Naive thymus-derived CD4-positive, alpha-beta T cell (primary cell): ENCODE measurements at regions not wholly inside any gene's neighbourhood (a gene's known extent, or its start where the extent isn't known, plus 50 kb on each side); places are given as distances from the start of the nearest gene placed in this dataset.

Experiments used
- ATAC-seq: fragments of 150-1000 bp; cut with Tn5 transposase; 2 replicates; pipeline ENCODE4 v1.10.0; 2021; ENCODE audit warnings: mild to moderate bottlenecking, moderate library complexity
- CTCF ChIA-PET: fragments of 350-600 bp; sonication (Branson Sonifier 250); formaldehyde crosslinking; loops from one replicate; lab custom pipeline; 2021; ENCODE audit warnings: antibody characterized with exemption; lab: Charles Lee
- POLR2A ChIA-PET: fragments of 350-600 bp; sonication (Branson Sonifier 250); formaldehyde crosslinking; loops from one replicate; lab custom pipeline; 2021; ENCODE audit warnings: antibody characterized with exemption, inconsistent platforms; lab: Charles Lee
- DNase-seq, 9 donors: peaks; one replicate each; pipeline versions ENCODE4 v3.0.0 to v3.0.0-alpha.2; 2020 to 2022; ENCODE audit warnings: mixed read lengths in 1 of 9
- H3K27ac ChIP-seq: one replicate; pipeline ENCODE4 v1.7.0; 2013; ENCODE audit warnings: mild to moderate bottlenecking, low read depth, low read length, moderate library complexity
- H3K27me3 ChIP-seq, 2 donors: one replicate each; pipeline ENCODE4 v1.7.0; 2013; ENCODE audit warnings: low read length in 2 of 2, mild to moderate bottlenecking in 2 of 2, moderate library complexity in 2 of 2; ENCODE audit not compliant: control insufficient read depth in 2 of 2, insufficient read depth in 2 of 2
- H3K36me3 ChIP-seq, 3 experiments: 1 replicate in 2 of 3; 2 replicates in 1 of 3; pipeline ENCODE4 v1.7.0; 2013; ENCODE audit warnings: low read length in 3 of 3, mild to moderate bottlenecking in 3 of 3, moderate library complexity in 1 of 3; ENCODE audit not compliant: insufficient read depth in 3 of 3, control insufficient read depth in 2 of 3
- H3K4me1 ChIP-seq, 2 donors: one replicate each; pipeline ENCODE4 v1.7.0; 2013; ENCODE audit warnings: low read length in 2 of 2, mild to moderate bottlenecking in 2 of 2, moderate library complexity in 1 of 2; ENCODE audit not compliant: control insufficient read depth in 2 of 2, insufficient read depth in 2 of 2
- H3K4me3 ChIP-seq: 2 replicates; pipeline ENCODE4 v1.7.0; 2013; ENCODE audit warnings: mild to moderate bottlenecking, low read length
- H3K9me3 ChIP-seq, 3 experiments: 1 replicate in 2 of 3; 2 replicates in 1 of 3; pipeline ENCODE4 v1.7.0; 2013; ENCODE audit warnings: low read length in 3 of 3; ENCODE audit not compliant: control insufficient read depth in 2 of 3
- H3K27ac Mint-ChIP-seq, 9 donors: one replicate each; pipeline ENCODE4 v1.8.0; 2020 to 2022; ENCODE audit warnings: mixed read lengths in 9 of 9, mild to moderate bottlenecking in 8 of 9, moderate library complexity in 5 of 9, inconsistent platforms in 2 of 9
- H3K27me3 Mint-ChIP-seq, 5 donors: one replicate each; pipeline ENCODE4 v1.8.0; 2021 to 2022; ENCODE audit warnings: mixed read lengths in 5 of 5, mild to moderate bottlenecking in 1 of 5
- H3K36me3 Mint-ChIP-seq, 5 donors: one replicate each; pipeline ENCODE4 v1.8.0; 2020 to 2022; ENCODE audit warnings: mixed read lengths in 5 of 5, mild to moderate bottlenecking in 3 of 5, inconsistent platforms in 1 of 5
- H3K4me1 Mint-ChIP-seq, 7 donors: one replicate each; pipeline ENCODE4 v1.8.0; 2020 to 2022; ENCODE audit warnings: mixed read lengths in 7 of 7, mild to moderate bottlenecking in 3 of 7, inconsistent platforms in 1 of 7
- H3K4me3 Mint-ChIP-seq, 10 donors: one replicate each; pipeline ENCODE4 v1.8.0; 2020 to 2022; ENCODE audit warnings: mild to moderate bottlenecking in 10 of 10, mixed read lengths in 10 of 10, moderate library complexity in 6 of 10, inconsistent platforms in 2 of 10
- H3K9me3 Mint-ChIP-seq, 11 donors: one replicate each; pipeline ENCODE4 v1.8.0; 2020 to 2022; ENCODE audit warnings: mixed read lengths in 11 of 11, mild to moderate bottlenecking in 4 of 11, inconsistent platforms in 1 of 11, moderate library complexity in 1 of 11
- intact Hi-C, 2 donors: fragments of 100-400 bp; cut with micrococcal nuclease; formaldehyde crosslinking; loops; one replicate each; pipeline ENCODE4 v1.15.1; 2023

DNA sequence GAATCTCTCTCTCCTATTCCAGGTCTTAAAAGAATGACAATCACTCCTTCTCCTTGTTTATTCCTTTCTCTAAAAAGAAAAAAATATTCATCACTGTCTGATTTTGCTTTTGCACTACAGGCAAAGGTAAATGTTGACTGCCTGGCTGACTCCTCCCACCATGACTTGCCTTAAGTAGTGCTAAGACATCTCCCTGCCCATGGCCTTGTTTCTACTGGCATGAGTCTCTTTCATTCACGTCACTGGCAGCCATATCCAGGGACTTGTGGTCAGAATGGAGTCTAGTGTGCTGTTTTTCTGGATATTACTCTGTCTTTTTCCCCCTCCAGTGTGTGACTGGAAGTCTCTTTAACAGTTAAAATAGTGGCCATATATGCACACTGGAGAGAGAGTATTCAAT is 522.9 kb upstream of the DAB2 start:
- no peak overlapping the region for H3K4me3 Mint-ChIP-seq
- intact Hi-C loops, result loop anchor here (2.0 to 10.0 kb wide), 8 partner anchors 217 to 805 kb away; no protein-coding TSS in a partner anchor
- CTCF ChIA-PET, result interaction anchor here (1.1 to 3.1 kb wide), 3 partner anchors 742 to 788 kb away, joined by 3 to 33 read pairs (median 10); no protein-coding TSS in a partner anchor

DNA sequence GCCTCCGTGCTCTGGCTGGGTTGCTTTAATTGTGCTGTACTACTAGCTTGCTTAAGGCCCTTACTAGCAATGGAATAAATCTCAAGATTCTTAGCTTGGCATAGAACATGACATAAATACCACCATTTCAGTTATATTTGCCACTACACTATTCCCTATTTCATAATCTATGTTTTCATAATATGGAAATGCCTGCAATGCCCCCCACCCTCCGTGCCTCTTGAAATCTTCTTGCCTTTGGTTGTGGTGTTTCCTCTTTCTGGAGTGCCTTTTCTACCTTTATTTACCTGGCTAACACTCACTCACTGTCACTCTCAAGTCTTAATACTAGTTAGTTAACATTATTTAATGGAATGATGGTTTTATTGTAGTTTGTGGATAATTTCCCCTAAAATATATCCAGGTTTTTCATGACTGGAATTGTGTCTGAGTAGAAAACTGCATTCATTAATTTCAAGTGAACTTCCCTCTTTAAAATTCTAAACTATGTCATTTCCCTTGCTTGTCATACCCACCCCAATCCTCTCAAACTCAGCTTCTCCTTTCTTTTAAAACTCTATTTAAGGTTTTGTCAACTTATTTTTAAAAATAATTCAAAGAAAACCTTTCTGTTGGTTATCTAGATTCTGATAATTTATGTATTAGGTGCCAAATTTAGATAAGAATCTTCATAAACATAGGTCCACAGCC is 521.7 kb upstream of the DAB2 start:
- Histone ChIP-seq H3K4me3 (no peak overlapping the region), H3K36me3 (no peaks in the 10 kb centered on the region), H3K9me3 (no peaks in the 10 kb centered on the region), H3K27ac (no peak overlapping the region), H3K27me3 (no peaks in the 10 kb centered on the region), H3K4me1 (no peaks in the 10 kb centered on the region)
- peaks cover 0 to 6% (median 0%) of the 10 kb centered on the region in 5 donors for H3K36me3 Mint-ChIP-seq
- POLR2A ChIA-PET, result no interaction called here
- no peak overlapping the region for H3K27ac Mint-ChIP-seq
- no peak for DNase-seq
- ATAC-seq, result peak; percentile 40
- intact Hi-C loops, result loop anchor here in 1 of 2 donors (5.0 to 10.0 kb wide), 5 partner anchors 218 to 806 kb away; no protein-coding TSS in a partner anchor
- no peaks in the 10 kb centered on the region for H3K27me3 Mint-ChIP-seq
- peaks cover 0 to 4% (median 0%) of the 10 kb centered on the region in 7 donors for H3K4me1 Mint-ChIP-seq
- H3K4me3 Mint-ChIP-seq, result no peak overlapping the region
- CTCF ChIA-PET, result interaction anchor here (3.1 kb wide), 1 partner anchor 743 kb away, joined by 33 read pairs; no protein-coding TSS in a partner anchor
- H3K9me3 Mint-ChIP-seq, result peaks cover 0 to 4% (median 0%) of the 10 kb centered on the region in 11 donors

More for the DNA sequence above, 522.9 kb upstream of the DAB2 start:
- DNase-seq (no peak), ATAC-seq (no peak)
- Histone ChIP-seq H3K36me3 (no peaks in the 10 kb centered on the region), H3K27me3 (no peaks in the 10 kb centered on the region), H3K4me1 (no peaks in the 10 kb centered on the region), H3K27ac (no peak overlapping the region), H3K4me3 (no peak overlapping the region), H3K9me3 (no peaks in the 10 kb centered on the region)
- Mint-ChIP-seq H3K4me1 (peaks cover 0 to 4% (median 0%) of the 10 kb centered on the region in 7 donors), H3K9me3 (peaks cover 0 to 7% (median 0%) of the 10 kb centered on the region in 11 donors), H3K36me3 (peaks cover 0 to 8% (median 0%) of the 10 kb centered on the region in 5 donors), H3K27me3 (no peaks in the 10 kb centered on the region), H3K27ac (no peak overlapping the region)
- POLR2A ChIA-PET, result no interaction called here

DNA sequence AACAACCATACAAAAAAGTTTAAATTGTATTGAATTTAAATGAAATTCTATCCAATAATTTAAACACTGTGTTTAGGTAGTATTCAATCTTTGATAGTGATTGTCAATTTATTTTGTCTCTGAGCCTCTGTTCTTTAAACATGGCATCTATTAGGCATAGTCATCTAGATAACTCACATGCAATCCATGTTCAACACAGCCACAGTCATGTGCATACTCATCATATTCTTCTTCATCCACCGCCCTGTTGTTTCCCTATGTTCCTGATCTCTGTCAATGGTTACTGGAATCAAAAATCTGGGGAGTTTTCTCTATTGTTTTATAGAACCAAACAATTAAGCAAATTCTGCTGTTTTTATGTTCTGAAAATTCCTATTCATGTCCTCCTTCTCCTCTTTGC is 521.1 kb upstream of the DAB2 start:
- Mint-ChIP-seq H3K4me3 (no peak overlapping the region), H3K27me3 (no peaks in the 10 kb centered on the region), H3K9me3 (no peaks in the 10 kb centered on the region), H3K36me3 (no peaks in the 10 kb centered on the region), H3K27ac (no peak overlapping the region), H3K4me1 (peaks cover 0 to 4% (median 0%) of the 10 kb centered on the region in 7 donors)
- no peaks in the 10 kb centered on the region for H3K27me3 ChIP-seq
- no peaks in the 10 kb centered on the region for H3K4me1 ChIP-seq
- no peaks in the 10 kb centered on the region for H3K36me3 ChIP-seq
- ATAC-seq, result no peak
- no peak overlapping the region for H3K27ac ChIP-seq
- intact Hi-C loops, result loop anchor here in 1 of 2 donors (5.0 to 10.0 kb wide), 5 partner anchors 219 to 806 kb away; no protein-coding TSS in a partner anchor
- no peaks in the 10 kb centered on the region for H3K9me3 ChIP-seq
- DNase-seq, result no peak
- CTCF ChIA-PET, result interaction anchor here (0.6 kb wide), 1 partner anchor 177 kb away, joined by 3 read pairs; no protein-coding TSS in a partner anchor
- POLR2A ChIA-PET, result no interaction called here
- H3K4me3 ChIP-seq, result no peak overlapping the region

DNA sequence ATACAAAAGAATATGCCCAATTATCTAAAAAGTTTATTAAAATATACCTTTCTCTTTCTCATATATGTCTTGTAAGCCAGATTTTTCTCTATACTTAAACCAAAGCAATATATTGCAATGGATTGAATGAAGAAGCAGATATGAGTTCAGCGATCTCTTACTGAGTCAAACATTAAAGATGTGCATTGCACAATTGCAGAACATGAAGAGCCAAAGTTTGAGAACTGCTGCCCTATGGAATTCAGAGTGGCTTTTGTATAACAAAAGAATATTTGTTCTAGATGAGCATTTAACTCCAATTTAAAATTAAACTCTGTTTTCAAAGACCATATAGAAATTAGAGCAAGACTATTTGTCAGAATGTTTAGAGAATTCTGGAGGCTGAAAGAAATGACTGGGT is 519.0 kb upstream of the DAB2 start:
- no peaks in the 10 kb centered on the region for H3K27me3 Mint-ChIP-seq
- ATAC-seq, result no peak
- H3K27ac Mint-ChIP-seq, result no peak overlapping the region
- DNase-seq, result no peak
- H3K27me3 ChIP-seq, result no peaks in the 10 kb centered on the region
- H3K4me3 Mint-ChIP-seq, result no peak overlapping the region
- no peak overlapping the region for H3K27ac ChIP-seq
- H3K4me1 ChIP-seq, result no peaks in the 10 kb centered on the region
- H3K36me3 ChIP-seq, result no peaks in the 10 kb centered on the region
- no peaks in the 10 kb centered on the region for H3K36me3 Mint-ChIP-seq
- CTCF ChIA-PET, result no interaction called here
- H3K9me3 ChIP-seq, result no peaks in the 10 kb centered on the region
- no peaks in the 10 kb centered on the region for H3K9me3 Mint-ChIP-seq
- no peak overlapping the region for H3K4me3 ChIP-seq
- intact Hi-C loops, result loop anchor here in 1 of 2 donors (10.0 kb wide), 2 partner anchors 221 to 561 kb away; no protein-coding TSS in a partner anchor
- peaks cover 0 to 2% (median 0%) of the 10 kb centered on the region in 7 donors for H3K4me1 Mint-ChIP-seq
- POLR2A ChIA-PET, result no interaction called here

DNA sequence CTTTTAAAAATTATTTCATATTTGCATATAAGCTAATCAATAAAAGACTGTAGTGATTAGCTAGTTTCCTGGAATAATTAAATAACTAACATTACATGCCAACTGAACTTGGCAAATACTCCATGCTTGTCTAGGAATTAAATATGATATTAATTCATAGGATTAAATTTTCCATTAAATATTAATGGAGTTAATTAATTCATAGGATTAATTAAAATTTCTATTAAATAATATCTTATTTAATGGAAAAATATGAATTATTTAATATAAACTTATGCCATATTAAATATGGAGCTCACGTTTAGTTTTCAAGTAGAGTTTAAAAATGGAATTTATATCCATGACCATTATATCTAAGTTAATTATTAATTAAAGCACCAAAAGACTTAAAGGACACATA is 517.8 kb upstream of the DAB2 start:
- Mint-ChIP-seq H3K27me3 (peaks cover 0 to 2% (median 0%) of the 10 kb centered on the region in 5 donors), H3K27ac (no peak overlapping the region), H3K36me3 (no peaks in the 10 kb centered on the region), H3K4me1 (peaks cover 0 to 3% (median 0%) of the 10 kb centered on the region in 7 donors), H3K9me3 (peaks cover 0 to 5% (median 0%) of the 10 kb centered on the region in 11 donors), H3K4me3 (no peak overlapping the region)
- ATAC-seq (no peak), DNase-seq (no peak)
- ChIA-PET CTCF (no interaction called here), POLR2A (no interaction called here)
- intact Hi-C loops, result loop anchor here in 1 of 2 donors (10.0 kb wide), 2 partner anchors 222 to 562 kb away; no protein-coding TSS in a partner anchor
- Histone ChIP-seq H3K36me3 (no peaks in the 10 kb centered on the region), H3K27me3 (no peaks in the 10 kb centered on the region), H3K4me1 (no peaks in the 10 kb centered on the region), H3K9me3 (no peaks in the 10 kb centered on the region), H3K4me3 (no peak overlapping the region), H3K27ac (no peak overlapping the region)

DNA sequence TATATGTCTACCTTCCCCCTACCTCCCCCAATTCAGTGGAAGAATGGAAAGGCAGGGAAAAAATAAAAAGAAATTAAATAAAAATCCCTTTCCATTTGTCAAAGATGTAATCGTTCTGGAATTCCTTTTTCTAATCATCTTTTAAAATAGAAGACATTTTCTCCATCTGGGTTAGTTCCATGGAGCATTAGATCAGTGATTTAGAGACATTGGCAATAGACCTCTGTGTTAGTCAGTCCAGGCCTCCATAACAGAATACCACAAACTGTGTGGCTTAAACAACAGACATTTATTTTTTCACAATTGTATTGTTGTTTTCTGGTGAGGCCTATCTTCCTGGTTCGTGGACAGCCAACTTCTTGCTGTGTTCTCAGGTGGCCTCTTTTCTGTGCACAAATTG is 516.6 kb upstream of the DAB2 start:
- ChIA-PET POLR2A (no interaction called here), CTCF (no interaction called here)
- H3K4me1 Mint-ChIP-seq, result peaks cover 0 to 2% (median 0%) of the 10 kb centered on the region in 7 donors
- no peak for DNase-seq
- no peaks in the 10 kb centered on the region for H3K36me3 Mint-ChIP-seq
- peaks cover 0 to 5% (median 0%) of the 10 kb centered on the region in 11 donors for H3K9me3 Mint-ChIP-seq
- no peak for ATAC-seq
- Histone ChIP-seq H3K4me1 (no peaks in the 10 kb centered on the region), H3K9me3 (no peaks in the 10 kb centered on the region), H3K36me3 (no peaks in the 10 kb centered on the region), H3K27me3 (no peaks in the 10 kb centered on the region), H3K4me3 (no peak overlapping the region), H3K27ac (no peak overlapping the region)
- H3K4me3 Mint-ChIP-seq, result no peak overlapping the region
- H3K27me3 Mint-ChIP-seq, result peaks cover 4 to 9% (median 7%) of the 10 kb centered on the region in 5 donors
- intact Hi-C loops, result loop anchor here in 1 of 2 donors (10.0 kb wide), 2 partner anchors 223 to 563 kb away; no protein-coding TSS in a partner anchor
- no peak overlapping the region for H3K27ac Mint-ChIP-seq
